Fibroblast of skin of back (primary cell): ENCODE measurements at regions not wholly inside any gene's neighbourhood (a gene's known extent, or its start where the extent isn't known, plus 50 kb on each side); places are given as distances from the start of the nearest gene placed in this dataset.

Source experiments
- DNase-seq: peaks from one replicate; pipeline ENCODE4 v3.0.0-alpha.2; 2013

GRCh38 chr13:73932091-73932490 lies 202.1 kb downstream of the KLF12 start:
- DNase-seq = no peak

GRCh38 chr13:73929287-73929932 lies 204.8 kb downstream of the KLF12 start:
- no peak for DNase-seq

DNA sequence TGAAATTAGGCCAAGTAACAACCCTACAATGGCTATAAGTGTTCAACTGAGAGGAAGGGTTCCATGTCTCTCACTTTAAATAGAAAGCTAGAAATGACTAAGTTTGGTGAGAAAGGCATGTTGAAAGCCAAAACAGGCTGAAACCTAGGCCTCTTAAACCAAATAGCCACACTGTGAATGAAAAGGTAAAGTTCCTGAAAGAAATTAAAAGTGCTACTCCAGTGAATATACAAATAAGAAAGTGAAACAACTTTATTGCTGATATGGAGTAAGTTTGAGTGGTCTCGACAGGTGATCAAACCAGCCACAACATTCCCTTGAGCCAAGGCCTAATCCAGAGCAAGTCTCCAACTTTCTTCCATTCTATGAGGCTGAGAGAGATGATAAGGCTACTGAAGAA lies 209.6 kb downstream of the KLF12 start:
- no peak for DNase-seq

DNA sequence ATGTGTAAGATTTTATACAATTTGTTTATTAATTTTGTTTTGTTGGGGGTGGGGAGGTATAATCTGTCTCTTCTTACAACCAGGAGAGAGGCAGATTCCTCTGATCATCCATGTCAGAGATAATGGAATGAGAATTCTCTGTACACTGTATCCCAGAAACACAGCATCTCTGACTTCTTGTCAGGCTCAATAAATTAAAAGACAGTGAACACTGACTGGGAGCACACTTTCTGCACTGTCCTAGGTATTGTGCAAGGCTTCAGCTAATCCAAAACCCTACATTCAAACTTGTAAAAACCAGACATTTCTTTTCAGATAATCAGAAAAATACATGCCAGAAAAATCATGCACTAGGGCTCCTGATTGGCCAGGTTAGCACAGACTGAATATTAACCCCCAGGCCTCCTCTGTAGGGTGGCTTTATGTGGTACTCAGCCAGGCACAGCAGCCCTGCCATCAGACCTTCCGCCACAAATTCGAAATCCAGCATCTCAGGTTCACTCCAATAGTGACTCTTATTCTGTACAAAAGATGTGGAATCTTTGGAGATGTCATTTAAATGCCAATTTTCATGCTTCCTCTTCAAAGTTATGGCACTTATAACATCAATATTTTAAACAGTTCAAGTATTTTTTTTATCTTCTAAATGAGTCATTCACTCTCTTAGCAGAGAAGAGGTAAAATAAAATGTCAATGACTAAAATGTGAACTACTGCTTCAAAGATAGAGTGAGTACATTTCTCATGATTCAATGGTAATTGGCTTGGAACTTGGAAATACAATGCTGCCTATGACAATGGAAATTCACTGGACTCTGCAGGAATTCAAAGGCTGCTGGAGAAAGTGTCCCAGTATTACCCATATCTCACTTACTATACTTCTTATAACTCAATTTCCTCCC lies 211.5 kb downstream of the KLF12 start:
- DNase-seq = peak; percentile 64

GRCh38 chr13:73918691-73919090 lies 215.5 kb downstream of the KLF12 start:
- DNase-seq = no peak

- DNase-seq = peak; percentile 76
Measured at GRCh38 chr13:73913751-73914518, 220.3 kb downstream of the KLF12 start.

DNA sequence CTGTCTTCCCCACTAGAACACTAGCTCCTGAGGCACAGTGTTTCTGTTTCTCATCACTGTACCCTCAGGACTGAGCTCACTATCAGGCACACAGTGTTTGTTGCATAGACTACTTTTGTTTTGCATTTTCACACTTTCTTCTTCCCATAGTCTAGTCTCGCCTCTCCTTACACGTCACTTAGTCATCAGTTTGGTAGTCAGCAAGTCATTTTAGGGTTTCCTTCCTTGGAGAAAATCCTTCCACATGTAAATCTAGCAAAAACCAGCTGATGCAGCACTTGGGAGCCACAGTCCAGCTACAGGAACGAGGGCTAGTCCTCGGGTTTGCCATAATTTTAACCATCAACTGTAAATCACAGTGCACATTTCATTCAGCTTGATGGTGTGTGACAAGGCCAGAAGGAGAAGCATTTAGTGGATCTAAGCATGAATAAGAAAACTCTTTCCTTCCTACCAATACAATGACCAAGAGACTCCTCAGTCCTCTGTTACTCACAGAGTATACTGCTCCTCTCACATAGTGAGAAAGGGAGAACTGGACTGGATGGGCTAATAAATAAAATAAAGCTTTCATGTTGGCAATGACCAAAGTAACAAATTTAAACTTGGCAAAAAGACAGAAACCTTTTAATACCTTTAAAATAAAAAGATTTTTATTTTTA lies 221.0 kb downstream of the KLF12 start:
- peak; percentile 76 for DNase-seq

GRCh38 chr13:73911361-73911760 lies 222.8 kb downstream of the KLF12 start:
- DNase-seq = no peak

DNA sequence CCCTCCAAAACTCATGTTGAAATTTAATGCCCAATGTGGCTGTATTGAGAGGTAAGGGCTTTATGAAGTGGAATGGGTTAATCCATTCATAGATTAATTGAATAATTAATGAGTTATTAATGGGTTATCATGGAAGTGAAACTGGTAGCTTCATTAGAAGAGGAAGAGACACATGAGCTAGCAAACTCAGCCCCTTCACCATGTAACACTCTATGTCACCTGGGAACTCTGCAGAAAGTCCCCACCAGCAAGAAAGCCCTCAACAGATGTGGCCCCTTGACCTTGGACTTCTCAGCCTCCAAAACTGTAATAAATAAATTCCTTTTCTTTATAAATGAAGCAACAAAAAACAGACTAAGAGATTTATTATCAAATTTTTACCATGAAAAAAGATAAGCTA lies 223.5 kb downstream of the KLF12 start:
- DNase-seq = no peak

GRCh38 chr13:73908809-73909208 lies 225.4 kb downstream of the KLF12 start:
- no peak for DNase-seq

DNA sequence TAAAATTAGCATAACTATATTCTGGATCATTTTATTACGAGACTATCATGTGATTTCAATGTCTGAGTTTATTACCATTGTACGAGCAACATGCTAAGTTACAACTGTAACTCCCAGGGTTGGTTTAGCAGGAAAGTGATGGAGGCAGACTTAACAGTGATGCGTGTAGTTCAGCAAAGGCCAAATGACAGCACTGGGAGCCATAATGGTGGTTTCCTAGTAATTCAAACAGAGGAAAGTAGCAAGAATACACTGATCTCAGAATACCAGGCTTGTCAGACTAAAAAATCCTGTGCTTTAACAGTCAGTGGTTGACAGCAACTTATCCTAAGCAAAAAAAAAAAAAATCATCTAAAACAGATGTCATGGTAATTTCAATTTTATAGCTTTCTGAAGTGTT lies 229.6 kb downstream of the KLF12 start:
- DNase-seq = no peak

DNA sequence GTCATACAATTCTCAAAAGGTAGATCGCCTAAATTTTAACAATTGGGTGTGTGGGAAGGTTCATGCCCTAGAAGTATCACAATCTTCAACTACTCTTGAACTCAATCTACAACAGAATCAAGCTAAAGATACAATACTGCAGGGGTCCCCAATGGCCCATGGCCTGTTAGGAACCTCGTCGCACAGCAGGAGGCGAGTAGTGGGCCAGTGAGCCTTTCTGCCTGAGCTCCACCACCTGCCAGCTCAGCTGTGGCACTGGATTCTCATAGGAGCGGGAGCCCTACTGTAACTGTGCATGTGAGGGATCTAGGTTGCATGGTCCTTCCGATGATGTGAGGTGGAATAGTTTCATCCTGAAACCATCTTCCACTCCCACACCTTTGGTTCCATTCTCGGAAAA lies 230.6 kb downstream of the KLF12 start:
- no peak for DNase-seq

DNA sequence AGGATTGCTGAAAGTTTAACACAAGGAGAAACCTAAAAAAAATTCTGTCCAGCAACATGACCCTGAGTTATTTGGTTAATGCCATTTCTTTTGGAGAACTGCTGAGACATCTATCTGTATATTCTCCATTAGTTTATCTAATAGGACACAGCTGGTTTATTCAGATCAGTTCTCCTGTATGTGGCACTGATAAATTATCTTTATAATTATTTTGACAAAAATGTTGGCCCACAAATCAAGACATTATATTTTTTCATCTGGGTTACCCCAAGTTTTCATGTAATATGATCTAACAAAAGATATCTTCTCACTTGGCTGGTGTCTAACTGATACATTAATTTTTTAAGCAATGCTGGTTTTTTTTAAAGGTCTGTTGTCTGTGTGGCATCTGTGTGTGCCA lies 231.4 kb downstream of the KLF12 start:
- no peak for DNase-seq

GRCh38 chr13:73902296-73902695 lies 231.9 kb downstream of the KLF12 start:
- no peak for DNase-seq

GRCh38 chr13:73901324-73902068 lies 232.7 kb downstream of the KLF12 start:
- DNase-seq = no peak

DNA sequence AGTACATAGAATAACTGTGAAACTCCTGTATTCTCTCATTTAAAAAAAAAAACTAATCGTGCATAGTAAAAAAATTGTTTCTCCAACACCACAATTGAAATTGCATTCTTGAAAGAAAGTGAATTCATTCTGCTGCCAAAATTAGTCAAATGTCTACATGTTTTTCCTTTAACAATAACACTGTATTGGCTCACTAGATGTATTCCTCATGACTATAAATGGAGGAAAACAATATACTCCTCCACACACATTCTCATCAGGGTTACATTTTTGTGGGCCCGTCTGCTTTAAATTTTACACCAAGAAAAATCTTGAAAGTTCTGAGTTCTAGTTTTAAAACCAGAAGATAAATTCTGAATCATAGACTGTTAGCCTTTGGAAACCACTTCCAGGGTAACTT lies 233.6 kb downstream of the KLF12 start:
- peak; percentile 58 for DNase-seq

GRCh38 chr13:73898899-73899298 lies 235.3 kb downstream of the KLF12 start:
- no peak for DNase-seq

- DNase-seq = peak; percentile 19
Measured at GRCh38 chr13:73898276-73898675, 235.9 kb downstream of the KLF12 start.

DNA sequence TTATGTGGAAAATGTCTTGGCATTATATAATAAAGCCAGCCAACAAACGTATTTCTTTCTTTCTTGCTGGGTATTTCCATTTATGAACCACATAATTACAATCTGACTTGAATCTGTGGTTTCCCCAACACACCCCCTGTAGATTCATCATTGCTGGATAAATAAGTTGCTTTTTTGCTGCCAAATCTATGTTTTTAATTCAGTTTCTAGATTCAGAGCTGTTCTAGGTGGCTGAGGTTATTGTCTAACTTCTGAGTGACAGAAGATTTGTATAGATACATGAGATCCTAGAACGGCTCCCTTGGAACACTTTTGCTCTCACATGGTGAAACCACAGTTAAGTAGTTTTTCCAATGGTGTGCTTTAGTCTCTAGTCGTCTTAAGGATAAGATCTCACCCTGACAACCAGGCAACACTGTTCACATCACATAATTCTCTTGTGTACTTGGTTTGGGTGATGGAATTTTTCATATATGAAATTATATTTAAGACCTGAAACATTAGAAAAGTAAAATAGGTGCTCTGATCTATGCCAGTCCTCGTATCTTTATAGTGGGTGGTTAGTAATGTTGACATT lies 239.1 kb downstream of the KLF12 start:
- DNase-seq = no peak

- no peak for DNase-seq
Measured at GRCh38 chr13:73893833-73894232, 240.4 kb downstream of the KLF12 start.

DNA sequence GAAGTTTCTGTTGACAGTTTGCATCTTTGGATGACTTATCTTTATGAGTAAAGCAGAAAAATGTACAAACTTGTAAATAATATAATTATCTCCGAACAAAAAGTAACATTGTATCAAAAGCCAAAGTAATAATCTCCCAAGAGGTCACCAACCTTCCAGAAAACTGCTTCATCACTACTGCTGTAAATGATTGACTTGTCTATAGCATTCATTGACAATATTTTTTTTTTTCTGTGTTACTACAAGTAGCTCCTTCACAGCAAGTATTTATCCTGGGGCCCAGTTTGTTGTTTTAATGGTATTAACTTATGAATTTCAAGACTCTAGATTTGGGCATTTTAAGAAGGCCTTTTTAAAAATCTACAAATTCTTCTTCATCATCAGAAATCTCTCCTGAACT lies 242.4 kb downstream of the KLF12 start:
- DNase-seq = no peak

DNA sequence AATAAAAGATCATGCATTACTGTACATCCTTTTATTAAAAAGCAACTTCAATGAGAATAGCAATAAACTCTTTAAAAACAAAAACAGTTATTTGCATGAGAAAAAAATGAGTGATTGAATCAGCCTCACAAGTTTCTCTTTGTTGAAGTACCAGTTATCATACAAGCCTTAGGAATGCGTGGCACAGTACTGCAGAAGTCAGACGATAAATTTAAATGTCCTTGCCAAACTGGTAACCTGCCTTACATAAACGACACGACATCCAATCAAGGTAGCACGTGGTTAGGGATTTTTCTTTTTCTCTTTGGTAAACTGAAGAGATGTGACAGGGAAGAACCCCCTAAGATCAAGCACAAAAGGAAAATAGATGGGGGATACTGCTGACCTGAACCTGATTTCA lies 251.0 kb downstream of the KLF12 start:
- no peak for DNase-seq
